ENCODE measurements at regions not wholly inside any gene's neighbourhood (a gene's known extent, or its start where the extent isn't known, plus 50 kb on each side); places are given as distances from the start of the nearest gene placed in this dataset.

DNA sequence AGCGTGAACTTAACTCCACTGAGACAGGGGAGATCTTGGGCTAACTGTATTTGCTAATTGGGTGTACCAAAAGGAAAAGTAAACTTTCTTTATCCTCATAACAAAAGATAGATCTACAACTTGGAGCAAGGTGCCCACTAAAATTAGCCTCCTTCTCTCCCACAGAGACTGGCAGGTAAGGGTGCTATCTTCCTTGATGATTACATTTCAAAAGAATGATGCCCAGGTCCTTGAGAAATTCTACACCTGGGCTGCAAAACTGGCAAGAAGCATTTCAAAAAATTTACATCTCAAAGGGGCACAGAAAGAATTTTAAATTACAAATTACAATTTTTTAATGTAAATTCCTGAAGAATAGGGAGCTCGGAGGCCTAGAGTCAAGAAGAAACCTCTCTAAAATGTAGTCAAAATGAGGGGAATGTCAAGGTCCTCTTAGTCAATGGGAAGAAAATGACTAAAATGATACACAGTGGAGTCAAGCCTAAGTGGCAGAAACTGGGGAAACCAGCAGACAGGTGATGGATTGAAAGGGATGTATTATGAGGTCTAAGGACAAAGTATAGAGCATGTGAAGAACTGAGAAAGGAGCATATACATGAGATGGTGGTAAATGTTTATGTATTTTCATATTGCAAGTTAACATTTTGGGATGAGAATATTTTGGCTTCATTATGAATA is 348.3 kb upstream of the TUSC1 start:
- DNase-seq, result no peak

GRCh38 chr9:26013199-26013598 is 335.0 kb upstream of the TUSC1 start:
- no peak for DNase-seq

GRCh38 chr9:26012797-26013196 is 334.6 kb upstream of the TUSC1 start:
- no peak for DNase-seq

- no peak for DNase-seq
Observed at GRCh38 chr9:25994605-25995004, 316.4 kb upstream of the TUSC1 start.

DNA sequence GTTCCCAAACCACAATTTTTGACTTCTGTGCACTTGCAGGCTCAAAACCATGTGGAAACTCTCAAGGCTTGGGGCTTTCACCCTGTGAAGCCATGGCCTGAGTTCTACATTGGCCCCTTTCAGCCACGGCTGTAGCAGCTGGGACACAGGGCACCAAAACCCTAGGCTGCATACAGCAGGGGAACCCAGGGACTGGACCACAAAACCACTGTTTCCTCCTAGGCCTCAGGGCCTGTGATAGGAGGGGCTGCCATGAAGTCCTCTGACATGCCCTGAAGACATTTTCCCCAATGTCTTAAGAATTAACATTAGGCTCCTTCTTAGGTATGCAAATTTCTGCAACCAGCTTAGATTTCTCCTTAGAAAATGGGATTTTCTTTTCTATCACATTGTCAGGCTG is 312.1 kb upstream of the TUSC1 start:
- no peak for DNase-seq

GRCh38 chr9:25975667-25976066 is 297.4 kb upstream of the TUSC1 start:
- DNase-seq, result no peak

DNA sequence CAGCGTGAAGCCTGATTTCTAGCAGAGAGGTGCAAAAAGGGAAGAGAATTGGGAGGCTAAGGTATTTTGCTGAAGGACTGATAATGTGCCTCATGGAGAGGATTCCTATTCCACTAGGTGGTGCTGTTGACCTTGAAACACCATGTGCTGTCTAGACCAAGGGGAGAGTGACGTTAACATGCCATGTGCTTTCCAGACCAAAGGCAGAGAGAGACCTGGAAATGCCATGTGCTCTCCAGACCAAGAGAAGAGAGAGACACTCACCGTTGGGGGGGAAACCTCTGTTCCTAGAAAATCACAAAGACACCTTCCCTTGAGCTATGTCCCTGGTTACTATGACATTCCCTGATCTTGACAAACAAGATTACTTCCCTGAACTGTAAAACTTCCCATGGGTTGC is 286.0 kb upstream of the TUSC1 start:
- DNase-seq, result peak; percentile 18

- no peak for DNase-seq
Observed at GRCh38 chr9:25960178-25960577, 281.9 kb upstream of the TUSC1 start.

GRCh38 chr9:25954209-25954608 is 276.0 kb upstream of the TUSC1 start:
- DNase-seq, result no peak

DNA sequence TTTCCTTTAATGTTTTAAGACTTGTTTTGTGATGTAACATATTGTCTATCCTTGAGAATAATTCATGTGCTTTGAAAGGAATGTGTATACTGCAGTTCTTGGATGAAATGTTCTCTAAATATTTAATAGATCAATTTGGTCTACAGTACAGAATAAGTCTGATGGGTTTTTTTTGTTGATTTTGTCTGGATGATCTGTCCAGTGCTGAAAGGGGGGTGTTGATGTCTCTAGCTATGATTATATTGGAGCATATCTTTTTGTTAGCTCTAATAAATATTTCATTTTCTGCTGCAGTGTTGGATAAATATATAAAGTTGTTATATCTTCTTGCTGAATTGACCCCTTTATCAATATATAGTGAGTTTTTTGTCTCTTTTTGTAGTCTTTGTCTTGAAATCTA is 269.9 kb upstream of the TUSC1 start:
- no peak for DNase-seq

GRCh38 chr9:25939126-25939525 is 260.9 kb upstream of the TUSC1 start:
- no peak for DNase-seq

DNA sequence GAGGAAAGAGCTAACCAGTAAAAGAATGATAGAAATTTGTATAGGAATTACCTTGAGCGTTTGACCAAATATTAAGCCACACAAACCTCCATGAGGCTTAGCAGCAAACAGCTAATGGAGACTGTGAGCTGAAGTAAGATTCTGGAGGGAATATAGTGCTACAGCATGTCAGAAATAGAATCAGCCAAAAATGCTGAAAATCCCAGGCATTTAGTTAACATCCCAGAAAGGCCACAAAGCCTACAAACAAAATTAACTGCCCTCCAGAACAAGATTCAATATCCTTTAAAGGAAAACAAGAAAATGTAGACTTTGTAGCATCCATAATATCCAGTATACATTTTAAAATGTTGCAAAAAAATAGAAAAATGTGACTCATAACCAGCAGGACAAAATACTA is 257.8 kb upstream of the TUSC1 start:
- no peak for DNase-seq

GRCh38 chr9:25935188-25935587 is 256.9 kb upstream of the TUSC1 start:
- no peak for DNase-seq

GRCh38 chr9:25918761-25919160 is 240.5 kb upstream of the TUSC1 start:
- DNase-seq, result no peak

DNA sequence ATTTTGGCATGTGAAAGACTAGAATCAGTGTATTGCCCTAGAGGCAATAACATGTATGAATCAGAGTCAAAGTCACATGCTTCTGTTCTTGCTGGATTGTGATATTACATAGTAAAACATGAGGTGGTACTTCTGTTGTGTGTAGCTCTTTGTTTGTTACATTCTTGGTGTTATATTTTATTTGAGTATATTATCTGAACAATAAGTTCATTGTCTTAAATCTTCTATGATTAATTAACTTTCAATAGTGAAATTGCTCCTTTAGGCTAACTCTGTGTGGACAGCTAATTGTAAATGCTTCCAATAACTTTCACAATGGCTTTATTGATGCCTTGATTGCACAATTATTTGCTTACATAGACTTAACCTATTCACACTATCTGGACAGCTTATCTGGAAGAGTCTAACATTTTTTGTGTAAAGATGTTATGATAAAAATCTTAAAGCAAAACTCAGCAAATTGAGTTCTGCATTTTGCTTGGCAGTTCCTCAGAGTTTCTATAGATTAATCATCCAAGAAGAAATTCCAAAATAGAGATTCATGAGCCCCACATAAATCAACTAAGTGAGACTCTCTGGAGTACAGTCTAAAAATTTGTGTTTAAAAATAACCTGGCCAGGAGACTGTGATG is 239.6 kb upstream of the TUSC1 start:
- DNase-seq, result no peak

DNA sequence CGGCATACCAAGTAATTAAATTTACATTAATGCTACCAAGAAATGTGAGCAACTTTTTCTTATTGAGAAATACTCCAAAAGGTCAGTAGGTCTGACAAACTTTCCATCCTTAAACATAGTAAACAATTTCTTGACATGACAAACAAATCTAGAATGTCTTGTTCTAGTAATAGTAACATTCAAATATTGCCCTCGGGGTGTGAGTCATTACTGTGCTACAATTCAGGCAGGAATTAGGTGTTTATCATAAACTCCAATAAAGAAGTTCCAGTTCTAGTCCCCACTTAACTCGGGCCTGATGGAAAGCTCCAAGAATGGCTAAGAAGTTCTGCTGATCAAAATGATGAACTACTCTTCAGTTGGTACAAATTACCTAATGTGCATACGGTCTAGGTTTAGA is 235.6 kb upstream of the TUSC1 start:
- DNase-seq, result no peak

- DNase-seq, result no peak
Observed at GRCh38 chr9:25904701-25905100, 226.5 kb upstream of the TUSC1 start.

DNA sequence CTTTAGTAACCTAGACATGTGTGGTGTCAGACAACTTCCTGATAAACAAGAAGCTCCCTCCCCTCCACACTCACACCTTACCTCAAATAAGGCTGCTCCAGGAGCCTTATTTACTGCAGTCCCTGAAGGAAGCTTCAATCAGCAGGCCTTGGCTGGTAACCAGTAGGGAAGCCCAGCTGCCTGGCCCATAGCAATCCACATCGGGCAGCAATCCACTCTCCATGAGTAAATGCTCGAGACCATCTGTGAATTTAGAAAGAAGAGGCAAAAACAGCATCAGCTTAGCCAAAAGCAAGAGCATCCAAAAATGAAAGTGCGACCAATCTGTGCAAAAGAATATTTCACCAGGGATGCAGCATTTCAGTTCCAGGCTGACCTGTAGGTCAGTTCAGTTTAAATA is 213.3 kb upstream of the TUSC1 start:
- DNase-seq, result no peak

GRCh38 chr9:25889661-25890060 is 211.4 kb upstream of the TUSC1 start:
- no peak for DNase-seq

- DNase-seq, result no peak
Observed at GRCh38 chr9:25876248-25876647, 198.0 kb upstream of the TUSC1 start.

GRCh38 chr9:25864509-25864908 is 186.3 kb upstream of the TUSC1 start:
- no peak for DNase-seq

- DNase-seq, result no peak
Observed at GRCh38 chr9:25861421-25861820, 183.2 kb upstream of the TUSC1 start.

GRCh38 chr9:25857147-25857546 is 178.9 kb upstream of the TUSC1 start:
- DNase-seq, result no peak

DNA sequence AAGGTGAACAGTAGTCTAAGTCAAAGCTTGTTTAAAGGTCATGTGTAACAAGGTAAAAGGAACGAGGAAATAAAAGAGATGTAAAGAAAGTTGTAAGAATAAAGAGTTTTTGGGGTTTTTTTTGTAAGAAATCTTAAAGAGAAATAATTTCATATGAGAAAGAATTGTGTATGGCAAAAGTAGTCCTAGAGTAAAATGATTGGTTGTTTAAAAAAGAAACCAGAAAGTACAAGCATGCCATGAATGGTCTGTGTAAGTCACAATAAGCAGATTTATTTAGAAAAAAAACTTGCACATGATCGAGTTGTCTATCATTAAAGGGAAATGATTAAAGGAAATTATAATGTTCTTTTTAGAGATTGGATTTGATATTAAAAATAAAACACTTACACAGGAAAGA is 172.6 kb upstream of the TUSC1 start:
- no peak for DNase-seq

- DNase-seq, result no peak
Observed at GRCh38 chr9:25845867-25846266, 167.6 kb upstream of the TUSC1 start.

Data from NCI-H1105 treated with DMSO at 0.1 percent for 48 hours (cell line).